PC-9 (cell line): ENCODE measurements at regions not wholly inside any gene's neighbourhood (a gene's known extent, or its start where the extent isn't known, plus 50 kb on each side); places are given as distances from the start of the nearest gene placed in this dataset.

ENCODE experiments used
- BruUV-seq: library from RNA; stranded (reverse); fragments of 400-500 nt; replicated peaks from 2 replicates; lab custom pipeline; 2021; lab: Mats Ljungman, UMichigan
- CTCF ChIA-PET: fragments of 300-600 bp; sonication (Branson Sonifier 250); formaldehyde crosslinking; loops from one replicate; lab custom pipeline; 2022; ENCODE audit warnings: antibody characterized with exemption; lab: Charles Lee
- POLR2A ChIA-PET: fragments of 300-600 bp; sonication (Branson Sonifier 250); formaldehyde crosslinking; loops from one replicate; lab custom pipeline; 2022; ENCODE audit warnings: antibody characterized with exemption; ENCODE audit not compliant: unreplicated experiment; lab: Charles Lee
- DNase-seq, 2 experiments: peaks; one replicate each; pipeline versions ENCODE4 v3.0.0 to v3.0.0-alpha.2; 2015 to 2022; ENCODE audit warnings: mixed read lengths in 1 of 2
- H2AFZ ChIP-seq: fragments of 200-600 bp; sonication (generic); 2 replicates; pipeline ENCODE4 v1.8.1; 2017; ENCODE audit warnings: antibody characterized with exemption
- H3F3A ChIP-seq: fragments of 200-600 bp; sonication (generic); 2 replicates; pipeline ENCODE4 v1.8.1; 2017; ENCODE audit warnings: antibody characterized with exemption, mild to moderate bottlenecking, low read depth; ENCODE audit not compliant: insufficient read depth
- H3K27ac ChIP-seq: fragments of 200-600 bp; sonication (generic); 2 replicates; pipeline ENCODE4 v1.6.1; 2016; ENCODE audit warnings: mixed run types
- H3K27me3 ChIP-seq: fragments of 200-600 bp; sonication (generic); 2 replicates; pipeline ENCODE4 v1.6.1; 2016; ENCODE audit warnings: low read depth, mixed run types; ENCODE audit not compliant: insufficient read depth
- H3K36me3 ChIP-seq: fragments of 200-600 bp; sonication (generic); 2 replicates; pipeline ENCODE4 v1.6.1; 2016; ENCODE audit warnings: low read depth, mixed run types
- H3K4me1 ChIP-seq: fragments of 200-600 bp; sonication (generic); replicated peaks from 2 replicates; pipeline ENCODE4 v1.6.1; 2016; ENCODE audit warnings: mixed run types; ENCODE audit not compliant: insufficient read depth
- H3K4me2 ChIP-seq: fragments of 200-600 bp; sonication (generic); 2 replicates; pipeline ENCODE4 v1.6.1; 2017; ENCODE audit warnings: mixed run types
- H3K4me3 ChIP-seq: fragments of 200-600 bp; sonication (generic); 2 replicates; pipeline ENCODE4 v1.6.1; 2016; ENCODE audit warnings: mixed run types
- H3K79me2 ChIP-seq: fragments of 200-600 bp; sonication (generic); 2 replicates; pipeline ENCODE4 v1.6.1; 2017; ENCODE audit warnings: low read depth, mixed run types
- H3K9me2 ChIP-seq: fragments of 200-600 bp; sonication (generic); 2 replicates; pipeline ENCODE4 v1.8.1; 2017; ENCODE audit warnings: mild to moderate bottlenecking; ENCODE audit not compliant: insufficient read depth
- H3K9me3 ChIP-seq: fragments of 200-600 bp; sonication (generic); 2 replicates; pipeline ENCODE4 v1.8.1; 2016; ENCODE audit warnings: low read depth; ENCODE audit not compliant: insufficient read depth
- H4K20me1 ChIP-seq: fragments of 200-600 bp; sonication (generic); 2 replicates; pipeline ENCODE4 v1.8.1; 2017; ENCODE audit not compliant: insufficient read depth
- EZH2 ChIP-seq: fragments of 200-600 bp; sonication (generic); IDR thresholded peaks from 2 replicates; pipeline ENCODE4 v1.8.0; 2017; ENCODE audit warnings: antibody characterized with exemption, low read depth
- intact Hi-C: fragments of 100-400 bp; cut with micrococcal nuclease; formaldehyde crosslinking; loops from one replicate; pipeline ENCODE4 v1.10.0; 2022; ENCODE audit not compliant: unreplicated experiment
- TF ChIP-seq, protein P1 (sequence below): fragments of 200-600 bp; sonication (generic); conservative IDR thresholded peaks from 2 replicates; pipeline ENCODE4 v1.6.1; 2017; ENCODE audit warnings: mixed run types, antibody characterized with exemption, mild to moderate bottlenecking, moderate library complexity

DNA sequence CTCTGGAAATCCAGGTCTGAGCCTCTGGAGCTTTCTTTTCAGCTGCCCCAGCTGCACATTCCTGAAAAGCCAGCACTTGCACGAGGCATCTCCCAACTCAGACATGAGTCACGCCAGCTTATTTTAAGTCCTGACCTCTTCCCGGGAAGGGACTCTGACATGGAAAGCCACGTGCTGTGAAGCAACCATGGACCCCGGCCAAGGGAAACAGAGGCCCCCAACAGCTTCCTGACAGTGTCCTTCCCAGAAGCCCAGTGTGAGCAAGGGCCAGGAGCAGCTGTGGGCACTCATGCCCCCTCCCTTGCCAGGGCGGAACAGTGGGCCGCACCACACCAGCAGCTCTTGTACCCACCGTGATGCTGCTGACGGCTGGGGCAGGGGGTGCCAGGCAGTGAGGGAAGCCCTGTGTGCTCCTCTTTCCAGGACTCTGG, 118.8 kb upstream of the CADM1 start:
- ChIA-PET CTCF (no interaction called here), POLR2A (no interaction called here)
- no peaks in the 10 kb centered on the region for H3K9me2 ChIP-seq
- DNase-seq = no peak
- no peak for TF ChIP-seq EZH2
- TF ChIP-seq, protein P1, sequence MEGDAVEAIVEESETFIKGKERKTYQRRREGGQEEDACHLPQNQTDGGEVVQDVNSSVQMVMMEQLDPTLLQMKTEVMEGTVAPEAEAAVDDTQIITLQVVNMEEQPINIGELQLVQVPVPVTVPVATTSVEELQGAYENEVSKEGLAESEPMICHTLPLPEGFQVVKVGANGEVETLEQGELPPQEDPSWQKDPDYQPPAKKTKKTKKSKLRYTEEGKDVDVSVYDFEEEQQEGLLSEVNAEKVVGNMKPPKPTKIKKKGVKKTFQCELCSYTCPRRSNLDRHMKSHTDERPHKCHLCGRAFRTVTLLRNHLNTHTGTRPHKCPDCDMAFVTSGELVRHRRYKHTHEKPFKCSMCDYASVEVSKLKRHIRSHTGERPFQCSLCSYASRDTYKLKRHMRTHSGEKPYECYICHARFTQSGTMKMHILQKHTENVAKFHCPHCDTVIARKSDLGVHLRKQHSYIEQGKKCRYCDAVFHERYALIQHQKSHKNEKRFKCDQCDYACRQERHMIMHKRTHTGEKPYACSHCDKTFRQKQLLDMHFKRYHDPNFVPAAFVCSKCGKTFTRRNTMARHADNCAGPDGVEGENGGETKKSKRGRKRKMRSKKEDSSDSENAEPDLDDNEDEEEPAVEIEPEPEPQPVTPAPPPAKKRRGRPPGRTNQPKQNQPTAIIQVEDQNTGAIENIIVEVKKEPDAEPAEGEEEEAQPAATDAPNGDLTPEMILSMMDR = no peak
- H3K27me3 ChIP-seq = peaks cover 72% of the 10 kb centered on the region
- no peaks in the 10 kb centered on the region for H3K79me2 ChIP-seq
- H3K36me3 ChIP-seq = no peaks in the 10 kb centered on the region
- no peak overlapping the region for H2AFZ ChIP-seq
- no peak overlapping the region for H3K4me3 ChIP-seq
- H3K27ac ChIP-seq = no peak overlapping the region
- BruUV-seq = no TSS peak
- H4K20me1 ChIP-seq = no peaks in the 10 kb centered on the region
- intact Hi-C loops = no loop called here
- no peak overlapping the region for H3K4me2 ChIP-seq
- no peaks in the 10 kb centered on the region for H3F3A ChIP-seq
- no peaks in the 10 kb centered on the region for H3K4me1 ChIP-seq
- H3K9me3 ChIP-seq = no peaks in the 10 kb centered on the region

DNA sequence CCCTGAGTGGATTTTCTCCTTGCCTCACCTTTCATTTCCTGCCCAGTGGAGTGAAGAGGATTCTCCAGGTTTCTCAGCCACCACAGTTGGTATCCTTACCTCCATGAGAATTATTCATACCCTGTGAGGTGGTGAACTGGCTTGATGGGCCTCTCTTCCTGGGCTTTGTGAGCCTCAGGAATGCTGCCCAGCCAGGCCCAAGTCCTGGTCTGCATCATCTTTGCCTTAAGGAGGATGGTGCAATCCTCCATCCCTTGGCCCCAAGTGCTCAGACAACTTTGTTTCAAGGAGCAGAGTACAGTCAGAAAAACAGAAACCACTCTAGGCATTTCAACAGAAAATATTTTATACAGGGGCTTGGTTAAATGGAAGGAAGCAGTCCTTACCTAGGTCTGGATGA, 114.2 kb upstream of the CADM1 start:
- Histone ChIP-seq H3K9me2 (no peaks in the 10 kb centered on the region), H2AFZ (no peak overlapping the region), H3K27ac (no peak overlapping the region), H3K4me3 (no peak overlapping the region), H3K4me1 (no peaks in the 10 kb centered on the region), H3K4me2 (no peak overlapping the region), H3K36me3 (no peaks in the 10 kb centered on the region), H3K27me3 (peaks cover 31% of the 10 kb centered on the region; the same call in 1 of the 2 replicates), H4K20me1 (no peaks in the 10 kb centered on the region), H3K9me3 (no peaks in the 10 kb centered on the region), H3K79me2 (no peaks in the 10 kb centered on the region), H3F3A (no peaks in the 10 kb centered on the region)
- DNase-seq = no peak
- TF ChIP-seq EZH2 = no peak
- TF ChIP-seq, protein P1 = no peak
- ChIA-PET CTCF (no interaction called here), POLR2A (no interaction called here)
- BruUV-seq = no TSS peak
- intact Hi-C loops = no loop called here

DNA sequence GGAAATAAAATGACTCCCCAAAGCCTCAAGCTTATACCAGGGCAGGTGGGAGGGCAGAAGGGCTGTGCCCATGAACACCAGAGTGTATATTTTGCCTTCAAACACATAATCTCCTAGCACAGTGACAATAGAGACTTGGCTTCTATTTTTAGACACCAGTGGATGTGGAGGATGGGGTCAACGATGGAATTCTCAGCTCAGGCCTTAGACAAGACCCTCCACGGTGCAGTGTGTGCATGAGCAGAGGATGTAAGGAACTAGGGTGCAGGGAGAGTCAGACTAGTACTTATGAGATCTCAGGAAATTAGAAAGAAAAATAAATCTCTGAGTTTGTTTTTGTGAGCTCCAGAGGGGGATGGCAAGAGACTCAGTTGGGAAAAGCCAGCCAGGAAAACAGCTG, 113.6 kb upstream of the CADM1 start:
- Histone ChIP-seq H3K9me2 (no peaks in the 10 kb centered on the region), H3K27ac (no peak overlapping the region), H3K4me1 (no peaks in the 10 kb centered on the region), H3K9me3 (no peaks in the 10 kb centered on the region), H3K4me2 (no peak overlapping the region), H2AFZ (no peak overlapping the region), H3K4me3 (no peak overlapping the region), H4K20me1 (no peaks in the 10 kb centered on the region), H3K79me2 (no peaks in the 10 kb centered on the region), H3K36me3 (no peaks in the 10 kb centered on the region), H3K27me3 (peaks cover 24% of the 10 kb centered on the region; the same call in 1 of the 2 replicates), H3F3A (no peaks in the 10 kb centered on the region)
- no peak for DNase-seq
- BruUV-seq = no TSS peak
- intact Hi-C loops = no loop called here
- POLR2A ChIA-PET = no interaction called here
- TF ChIP-seq, protein P1 = no peak
- TF ChIP-seq EZH2 = no peak
- CTCF ChIA-PET = no interaction called here
